Transverse colon (tissue), 4 donors: ENCODE measurements at regions not wholly inside any gene's neighbourhood (a gene's known extent, or its start where the extent isn't known, plus 50 kb on each side); places are given as distances from the start of the nearest gene placed in this dataset.

Experiments used
- DNase-seq: peaks from one replicate; pipeline ENCODE4 v3.0.0-alpha.2; 2019
- H3K27ac ChIP-seq, 4 donors: fragments of 200-600 bp; sonication (generic); 2 replicates each; pipeline ENCODE4 v1.5.1; 2016 to 2018; ENCODE audit warnings: inconsistent platforms in 4 of 4
- H3K27me3 ChIP-seq: fragments of 200-600 bp; sonication (generic); 2 replicates; pipeline ENCODE4 v1.5.1; 2017; ENCODE audit warnings: inconsistent platforms
- H3K36me3 ChIP-seq, 4 donors: fragments of 200-600 bp; sonication (generic); 2 replicates each; pipeline ENCODE4 v1.5.1; 2017 to 2019; ENCODE audit warnings: inconsistent platforms in 4 of 4
- H3K4me1 ChIP-seq, 4 donors: fragments of 200-600 bp; sonication (generic); 2 replicates each; pipeline ENCODE4 v1.5.1; 2017 to 2020; ENCODE audit warnings: inconsistent platforms in 4 of 4
- H3K4me3 ChIP-seq, 4 donors: fragments of 200-600 bp; sonication (generic); 1 replicate in 1 of 4; 2 replicates in 3 of 4; pipeline versions ENCODE4 v1.5.1 to v1.6.1; 2017 to 2019; ENCODE audit warnings: inconsistent platforms in 4 of 4
- H3K9me3 ChIP-seq, 2 donors: fragments of 200-600 bp; sonication (generic); 2 replicates each; pipeline ENCODE4 v1.5.1; 2017 to 2019; ENCODE audit warnings: inconsistent platforms in 2 of 2
- CTCF ChIP-seq, 5 experiments: fragments of 200-600 bp in 3 of 5; fragments of 450-650 bp in 2 of 5; sonication (generic) in 3 of 5; IDR thresholded peaks; 1 replicate in 2 of 5; 2 replicates in 3 of 5; pipeline ENCODE4 v1.5.1; 2016 to 2017; ENCODE audit warnings: antibody characterized with exemption in 5 of 5, inconsistent platforms in 3 of 5, mild to moderate bottlenecking in 2 of 5, moderate library complexity in 1 of 5
- EP300 ChIP-seq: sonication (generic); formaldehyde crosslinking; IDR thresholded peaks from one replicate; pipeline ENCODE4 v1.6.1; 2017; ENCODE audit warnings: antibody characterized with exemption, low read depth
- POLR2A ChIP-seq: fragments of 450-650 bp; IDR thresholded peaks from one replicate; pipeline ENCODE4 v1.6.1; 2016; ENCODE audit warnings: antibody characterized with exemption, mild to moderate bottlenecking, moderate library complexity
- POLR2AphosphoS5 ChIP-seq, 3 donors: sonication (generic); formaldehyde crosslinking; IDR thresholded peaks; one replicate each; pipeline ENCODE4 v1.6.1; 2016; ENCODE audit warnings: antibody characterized with exemption in 3 of 3
- WGBS, 2 donors: methylation state at CpG; one replicate each; pipeline ENCODE4 v1.1.5; 2018; ENCODE audit warnings: low coverage in 1 of 2; 5-methylcytosine and 5-hydroxymethylcytosine counted together
- in situ Hi-C, 4 donors: fragments of 200-750 bp; cut with MboI; loops; one replicate each; pipeline versions ENCODE4 v1.15.0 to v1.15.1; 2017; ENCODE audit warnings: low sequenced_read_pairs in 3 of 4, low pct_ligation_motif_present in 1 of 4, low pct_unique_long_range_greater_than_20kb in 1 of 4
- intact Hi-C: fragments of 100-400 bp; cut with DNase I; formaldehyde crosslinking; loops from one replicate; pipeline ENCODE4 v1.15.1; 2023; ENCODE audit warnings: low total_unique reads

GRCh38 chr20:39532205-39532604 lies 570.1 kb downstream of the DHX35 start:
- TF ChIP-seq POLR2AphosphoS5 (IDR thresholded peaks at IDR 0.05) (no peak), EP300 (no peak)
- intact Hi-C loops (no loop called here), in situ Hi-C loops (no loop called here)
- H3K4me3 ChIP-seq: no peak overlapping the region
- WGBS, 2 donors: 55 to 56% methylated on average over 1 of the region's 1 CpG
- no peaks in the 10 kb centered on the region for H3K9me3 ChIP-seq
- peaks cover 12% of the 10 kb centered on the region for H3K27me3 ChIP-seq
- no peak overlapping the region for H3K27ac ChIP-seq
- H3K4me1 ChIP-seq: peaks cover 0 to 5% (median 2%) of the 10 kb centered on the region in 4 donors
- DNase-seq: peak; percentile 9
- no peaks in the 10 kb centered on the region for H3K36me3 ChIP-seq

- no peaks in the 10 kb centered on the region for H3K36me3 ChIP-seq
- H3K4me1 ChIP-seq: peaks cover 0 to 5% (median 1%) of the 10 kb centered on the region in 4 donors
- TF ChIP-seq POLR2AphosphoS5 (IDR thresholded peaks at IDR 0.05) (no peak), CTCF (IDR thresholded peaks at IDR 0.05) (no peak), EP300 (no peak), POLR2A (no peak)
- 74% methylated on average over 4 of the region's 4 CpGs; no CpG with 5 or more reads in 1 of the 2 donors for WGBS, 2 donors
- H3K4me3 ChIP-seq: no peak overlapping the region
- H3K9me3 ChIP-seq: no peaks in the 10 kb centered on the region
- in situ Hi-C loops (no loop called here), intact Hi-C loops (no loop called here)
- DNase-seq: no peak
- H3K27ac ChIP-seq: no peak overlapping the region
- H3K27me3 ChIP-seq: peaks cover 12% of the 10 kb centered on the region
These were observed 566.3 kb downstream of the DHX35 start for GRCh38 chr20:39528436-39528835.

- in situ Hi-C loops (no loop called here), intact Hi-C loops (no loop called here)
- Histone ChIP-seq H3K36me3 (no peaks in the 10 kb centered on the region), H3K9me3 (no peaks in the 10 kb centered on the region), H3K27me3 (peaks cover 12% of the 10 kb centered on the region), H3K4me1 (peaks cover 0 to 5% (median 0%) of the 10 kb centered on the region in 4 donors), H3K4me3 (no peak overlapping the region), H3K27ac (no peak overlapping the region)
- WGBS, 2 donors: 48 to 49% methylated on average over 3 to 4 of the region's 4 CpGs
- TF ChIP-seq EP300: no peak
- TF ChIP-seq CTCF (IDR thresholded peaks at IDR 0.05): no peak
- no peak for TF ChIP-seq POLR2AphosphoS5 (IDR thresholded peaks at IDR 0.05)
- no peak for TF ChIP-seq POLR2A
- DNase-seq: no peak
These were observed 562.3 kb downstream of the DHX35 start for GRCh38 chr20:39524371-39524911.

GRCh38 chr20:39523405-39523804 lies 561.3 kb downstream of the DHX35 start:
- Histone ChIP-seq H3K9me3 (no peaks in the 10 kb centered on the region), H3K27me3 (peaks cover 4% of the 10 kb centered on the region), H3K4me3 (no peak overlapping the region), H3K36me3 (no peaks in the 10 kb centered on the region), H3K4me1 (peaks cover 0 to 5% (median 0%) of the 10 kb centered on the region in 4 donors), H3K27ac (no peak overlapping the region)
- in situ Hi-C loops (no loop called here), intact Hi-C loops (no loop called here)
- DNase-seq: no peak
- TF ChIP-seq POLR2A (no peak), POLR2AphosphoS5 (IDR thresholded peaks at IDR 0.05) (no peak), CTCF (IDR thresholded peaks at IDR 0.05) (no peak), EP300 (no peak)
- 83 to 100% methylated on average over 1 of the region's 1 CpG for WGBS, 2 donors

GRCh38 chr20:39518654-39519053 lies 556.5 kb downstream of the DHX35 start:
- TF ChIP-seq EP300 (no peak), CTCF (IDR thresholded peaks at IDR 0.05) (no peak), POLR2A (no peak), POLR2AphosphoS5 (IDR thresholded peaks at IDR 0.05) (no peak)
- no peaks in the 10 kb centered on the region for H3K27me3 ChIP-seq
- no peaks in the 10 kb centered on the region for H3K9me3 ChIP-seq
- in situ Hi-C loops: no loop called here
- no peak overlapping the region for H3K27ac ChIP-seq
- no peaks in the 10 kb centered on the region for H3K36me3 ChIP-seq
- no peak overlapping the region for H3K4me3 ChIP-seq
- intact Hi-C loops: no loop called here
- no peak for DNase-seq
- H3K4me1 ChIP-seq: no peaks in the 10 kb centered on the region
- WGBS, 2 donors: 76 to 81% methylated on average over 5 of the region's 5 CpGs
